GM21526 (cell line): ENCODE measurements at regions not wholly inside any gene's neighbourhood (a gene's known extent, or its start where the extent isn't known, plus 50 kb on each side); places are given as distances from the start of the nearest gene placed in this dataset.
"Not testable (repeated sequence)": the region's sequence is repeated elsewhere in the genome, so short reads cannot be mapped to it uniquely, and the experiment has no call there.

Source experiments
- ATAC-seq: cut with Tn5 transposase; IDR thresholded peaks from one replicate; pipeline ENCODE4 v1.9.1; 2021; ENCODE audit warnings: moderate library complexity; ENCODE audit not compliant: unreplicated experiment, low FRiP score

DNA sequence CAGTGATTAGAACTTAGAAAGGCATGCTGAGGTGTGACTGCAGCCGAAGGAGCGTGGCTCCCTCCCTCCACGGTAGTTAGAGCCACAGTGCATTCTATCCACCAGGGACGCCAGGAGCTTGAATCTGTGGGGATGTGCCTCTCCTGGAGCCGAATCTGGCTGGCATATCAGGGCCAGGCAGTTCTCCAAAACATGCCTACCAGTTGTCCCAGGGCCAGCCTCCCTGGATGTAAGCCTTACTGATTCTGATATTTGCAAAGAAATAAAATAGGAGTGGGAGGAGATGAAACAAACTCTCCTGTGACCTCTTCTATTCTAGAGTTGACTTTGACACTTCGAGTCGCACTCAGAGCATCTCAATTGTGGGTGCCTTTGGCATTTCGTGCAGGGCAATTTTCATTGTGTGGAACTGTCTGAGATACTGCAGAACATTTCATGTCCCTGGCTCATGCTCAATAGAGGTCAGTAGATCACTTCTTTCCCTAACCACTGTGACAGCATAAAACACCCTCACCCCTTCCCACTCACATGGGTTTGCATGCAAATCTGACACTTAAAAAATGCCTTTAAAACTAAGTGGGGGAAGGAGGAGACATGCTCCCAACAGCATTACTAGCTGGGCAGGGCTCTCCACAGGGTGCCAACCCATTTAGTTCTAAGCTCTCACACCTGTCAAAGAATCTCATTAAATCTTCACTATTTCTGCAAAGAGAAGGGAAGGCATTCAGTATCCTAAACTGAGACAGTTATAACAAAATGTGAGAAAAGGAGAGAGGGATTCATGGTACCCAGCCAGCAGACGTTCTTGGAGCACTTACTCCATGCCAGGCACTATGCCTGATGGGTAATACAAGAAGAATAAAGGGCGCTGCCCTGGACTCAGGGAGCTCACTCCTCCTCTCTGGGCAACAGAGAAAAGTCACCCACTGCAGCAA lies 378.9 kb downstream of the PREX1 start:
- ATAC-seq = no peak

DNA sequence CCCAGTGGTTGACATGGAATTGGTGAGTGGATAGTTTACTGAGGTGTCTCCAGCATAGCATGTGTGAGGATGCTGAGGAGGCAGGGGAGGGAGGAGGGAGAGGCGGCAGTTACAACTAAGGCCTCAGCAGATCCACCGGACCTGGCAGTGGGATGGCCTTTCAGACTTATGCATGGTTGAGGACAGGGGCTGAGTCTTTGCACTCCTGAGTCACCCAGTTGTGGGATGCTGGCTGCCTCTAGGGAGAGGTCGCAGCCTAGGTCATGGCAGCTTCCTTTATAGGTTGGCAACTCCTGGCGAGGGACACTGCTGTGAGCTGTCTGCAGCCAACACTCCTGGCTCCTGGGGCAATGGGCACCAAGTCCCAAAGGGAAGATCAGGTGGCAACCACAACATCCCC lies 380.3 kb downstream of the PREX1 start:
- ATAC-seq = no peak

DNA sequence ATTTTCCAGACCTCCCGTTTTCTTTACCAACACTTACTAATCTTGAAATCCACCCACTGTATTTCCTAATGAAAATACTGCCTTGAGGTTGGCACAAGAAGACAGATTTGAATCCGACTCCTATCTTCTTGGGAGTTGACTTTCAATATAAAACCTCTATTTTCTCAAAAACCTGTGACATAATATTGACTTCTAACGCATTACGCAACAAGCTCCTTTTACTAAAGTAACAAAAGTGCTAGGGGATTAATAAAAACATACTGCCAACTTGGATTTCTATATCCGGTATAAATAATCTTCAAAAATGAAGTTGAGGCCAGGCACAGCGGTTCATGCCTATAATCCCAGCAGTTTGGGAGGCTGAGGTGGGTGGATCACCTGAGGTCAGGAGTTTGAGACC lies 382.0 kb downstream of the PREX1 start:
- ATAC-seq = no peak

DNA sequence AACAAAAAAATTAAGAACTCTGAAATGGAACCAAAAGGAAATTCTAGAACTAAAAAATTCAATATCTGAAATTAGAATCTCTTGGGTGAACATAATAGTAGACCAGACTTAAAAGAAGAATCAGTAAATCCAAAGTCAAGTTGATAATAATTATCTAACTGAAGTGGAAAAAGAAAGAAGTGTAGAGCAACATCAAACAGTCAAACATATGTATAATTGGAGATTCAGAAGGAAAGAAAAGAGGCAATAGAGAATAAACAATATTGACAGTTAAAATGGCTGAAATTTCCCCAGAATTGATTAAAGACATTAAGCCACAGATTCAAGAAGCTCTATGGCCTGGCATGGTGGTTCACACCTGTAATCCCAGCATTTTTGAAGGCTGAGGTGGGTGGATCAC lies 383.6 kb downstream of the PREX1 start:
- ATAC-seq = no peak

DNA sequence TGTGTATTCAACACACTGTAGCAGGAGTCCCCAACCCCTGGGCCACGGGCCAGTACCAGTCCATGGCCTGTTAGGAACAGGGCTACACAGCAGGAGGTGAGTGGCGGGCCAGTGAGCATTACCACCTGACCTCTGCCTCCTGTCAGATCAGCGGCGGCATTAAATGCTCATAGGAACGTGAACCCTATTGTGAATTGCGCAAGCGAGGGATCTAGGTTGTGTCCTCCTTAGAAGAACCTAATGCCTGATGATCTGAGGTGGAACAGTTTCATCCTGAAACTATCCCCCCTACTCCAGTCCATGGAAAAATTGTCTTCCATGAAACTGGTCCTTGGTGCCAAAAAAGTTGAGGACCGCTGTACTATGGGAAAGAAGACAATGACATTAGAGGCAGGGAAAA lies 386.9 kb downstream of the PREX1 start:
- no peak for ATAC-seq

DNA sequence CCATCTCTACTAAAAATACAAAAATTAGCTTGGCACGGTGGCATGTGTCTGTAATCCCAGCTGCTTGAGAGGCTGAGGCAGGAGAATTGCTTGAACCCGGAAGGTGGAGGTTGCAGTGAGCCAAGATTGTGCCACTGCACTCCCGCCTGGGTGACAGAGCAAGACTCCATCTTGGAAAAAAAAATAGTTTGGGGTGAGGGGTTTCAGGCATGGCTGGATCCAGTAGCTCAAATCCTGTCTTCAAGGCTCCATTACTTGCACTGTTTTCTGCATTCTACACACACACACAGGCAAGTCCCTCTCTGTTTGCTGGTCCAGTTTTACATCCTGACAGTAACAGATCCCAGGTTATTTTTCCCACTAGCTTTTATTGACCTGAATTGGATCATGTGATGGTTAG lies 387.5 kb downstream of the PREX1 start:
- not testable (repeated sequence) for ATAC-seq

DNA sequence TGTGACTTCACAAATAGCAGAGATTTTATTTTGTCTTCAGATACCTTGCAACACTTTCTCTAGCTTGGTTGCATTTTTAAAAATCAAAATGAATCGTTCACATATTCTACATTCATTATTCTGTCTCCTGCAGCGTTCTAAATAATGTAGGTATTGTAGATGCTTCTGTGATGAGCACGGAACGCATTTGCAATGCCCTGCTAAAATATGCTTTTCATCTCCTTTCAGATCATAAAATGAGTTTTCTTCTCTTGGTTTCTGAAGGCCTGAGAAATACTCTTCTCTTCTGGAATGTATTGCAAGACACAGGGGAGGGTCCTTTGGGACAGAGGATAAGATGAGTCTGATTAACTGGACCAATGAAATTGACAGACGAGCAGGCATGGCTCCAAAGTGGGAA lies 390.7 kb downstream of the PREX1 start:
- no peak for ATAC-seq

DNA sequence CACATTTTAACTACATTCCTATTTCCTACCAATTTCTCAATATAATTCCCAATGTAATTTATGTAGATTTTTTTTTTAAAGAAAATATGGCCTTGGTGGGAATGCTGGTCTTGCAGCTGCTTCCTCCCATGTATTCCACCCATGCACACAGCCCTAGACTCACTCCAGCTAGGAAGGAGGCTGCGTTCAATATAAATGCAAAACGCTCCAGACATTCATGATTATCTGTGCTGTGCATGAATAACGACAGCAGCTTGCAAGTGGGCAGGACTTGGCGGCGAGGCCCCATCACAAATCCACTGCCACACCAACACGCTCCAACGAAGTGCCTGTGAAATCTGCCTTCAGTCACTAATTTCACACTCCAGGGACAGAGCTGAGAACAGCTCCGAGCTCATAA lies 391.2 kb downstream of the PREX1 start:
- not testable (repeated sequence) for ATAC-seq

DNA sequence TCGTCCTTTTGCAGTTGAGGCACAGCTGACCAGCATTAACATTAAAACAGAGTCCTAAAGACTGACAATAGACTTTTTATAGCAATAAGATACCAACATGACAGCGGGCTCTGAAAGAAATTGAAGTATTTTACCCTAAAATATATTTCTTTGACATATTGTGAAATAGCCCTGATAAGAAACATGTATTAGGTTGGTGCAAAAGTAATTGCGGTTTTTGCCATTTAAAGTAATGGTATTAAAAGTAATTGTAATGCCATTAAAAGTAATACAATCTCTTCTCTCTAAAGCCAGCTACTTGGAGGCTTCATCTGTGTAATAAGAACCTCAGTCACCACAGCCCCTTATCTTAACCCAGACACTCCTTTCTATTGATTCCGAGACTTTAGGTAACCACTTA lies 394.6 kb downstream of the PREX1 start:
- no peak for ATAC-seq

DNA sequence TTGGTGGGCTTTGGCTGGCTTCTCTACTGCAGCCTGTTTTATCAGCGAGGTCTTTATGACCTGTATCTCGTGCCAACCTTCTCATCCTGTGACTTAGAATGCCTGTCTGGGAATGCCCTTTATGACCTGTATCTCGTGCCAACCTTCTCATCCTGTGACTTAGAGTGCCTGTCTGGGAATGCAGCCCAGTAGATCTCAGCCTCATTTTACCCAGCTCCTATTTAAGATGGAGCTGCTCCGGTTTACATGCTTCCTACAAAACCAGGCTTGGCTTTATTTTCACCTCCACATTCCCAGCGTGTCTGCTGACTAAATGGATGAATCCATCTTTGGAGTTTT lies 395.3 kb downstream of the PREX1 start:
- no peak for ATAC-seq

DNA sequence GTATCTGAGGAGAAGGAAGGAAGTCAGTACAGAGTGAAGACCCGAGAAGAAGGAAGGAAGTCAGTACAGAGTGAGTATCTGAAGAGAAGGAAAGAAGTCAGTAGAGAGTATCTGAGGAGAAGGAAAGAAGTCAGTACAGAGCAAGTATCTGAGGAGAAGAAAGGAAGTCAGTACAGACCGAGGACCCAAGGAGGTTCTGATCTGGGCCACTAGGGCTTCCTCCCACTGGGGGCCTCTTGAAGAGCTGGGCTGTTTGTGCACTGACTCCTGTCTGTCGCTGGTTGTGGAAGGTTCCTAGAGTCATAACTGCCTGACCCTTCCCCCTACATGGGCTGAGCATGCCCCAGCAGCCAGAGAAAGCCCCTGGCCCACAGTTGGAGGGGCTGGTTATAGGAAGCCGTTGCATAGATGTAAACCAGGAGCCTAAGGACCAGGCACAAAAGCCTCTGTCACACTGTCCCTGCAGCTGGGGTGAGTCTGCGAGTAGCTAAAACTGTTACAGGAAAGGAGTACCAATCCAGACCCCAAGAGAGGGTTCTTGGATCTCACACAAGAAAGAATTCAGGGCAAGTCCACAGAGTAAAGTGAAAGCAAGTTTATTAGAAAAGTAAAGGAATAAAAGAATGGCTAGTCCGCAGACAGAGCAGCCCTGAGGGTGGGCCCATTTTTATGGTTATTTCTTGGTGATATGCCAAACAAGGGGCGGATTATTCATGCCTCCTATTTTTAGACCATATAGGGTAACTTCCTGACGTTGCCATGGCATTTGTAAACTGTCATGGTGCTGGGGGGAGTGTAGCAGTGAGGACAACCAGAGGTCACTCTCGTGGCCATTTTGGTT lies 395.9 kb downstream of the PREX1 start:
- ATAC-seq = no peak

DNA sequence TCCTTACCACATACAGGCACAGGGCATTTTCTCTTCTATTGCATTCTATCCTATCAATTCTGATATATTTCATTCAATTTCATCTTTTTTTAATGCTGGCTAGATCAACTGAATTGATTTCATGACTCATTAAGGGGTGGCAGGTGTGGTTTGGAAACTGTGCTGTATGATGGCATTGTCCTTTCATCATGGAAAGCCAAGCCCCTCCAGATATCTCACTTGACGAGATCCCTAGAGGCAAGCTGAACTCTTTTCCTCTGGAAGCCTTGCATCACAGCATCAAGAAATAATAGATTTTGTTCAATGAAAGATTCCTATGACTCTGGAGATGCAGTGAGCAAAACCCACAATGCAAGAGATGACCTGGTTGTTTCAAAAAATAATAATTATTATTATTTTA lies 401.2 kb downstream of the PREX1 start:
- no peak for ATAC-seq

DNA sequence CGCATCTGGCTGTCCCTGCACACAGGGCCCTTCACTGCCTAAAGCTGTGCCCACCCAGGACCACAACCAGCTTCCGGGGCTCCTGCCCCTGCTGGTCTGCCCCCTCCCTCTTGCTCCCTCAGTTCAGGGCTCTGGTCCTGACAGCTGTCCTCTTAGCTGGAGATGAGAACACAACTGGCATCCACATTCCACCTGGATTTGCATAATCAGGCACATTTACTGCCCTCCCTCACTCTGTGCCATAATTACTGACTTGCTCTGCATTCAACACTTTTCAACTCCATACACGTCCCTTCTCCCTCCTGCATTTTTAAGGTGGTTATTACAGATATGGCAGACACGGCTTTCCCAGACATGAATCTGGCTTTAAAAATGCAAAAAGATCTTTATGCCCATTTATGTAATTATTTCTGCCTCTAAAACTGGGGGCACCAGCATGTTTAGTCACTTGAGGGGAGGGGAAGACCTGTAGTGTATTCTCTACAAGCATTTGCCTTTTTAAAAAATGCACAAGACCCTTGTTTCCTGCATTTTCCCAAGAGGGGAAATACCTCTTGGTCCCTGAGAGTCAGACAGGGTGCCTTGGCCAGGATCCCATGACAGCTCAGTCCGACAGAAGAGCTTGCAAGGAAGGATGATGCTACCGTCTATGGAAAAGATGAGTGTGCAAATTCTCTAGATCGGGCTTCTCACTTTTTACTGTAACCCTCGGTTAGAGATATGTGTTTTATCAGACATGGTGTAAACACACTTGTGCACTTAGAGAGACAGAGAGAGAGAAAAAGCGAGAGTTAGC lies 401.8 kb downstream of the PREX1 start:
- no peak for ATAC-seq

DNA sequence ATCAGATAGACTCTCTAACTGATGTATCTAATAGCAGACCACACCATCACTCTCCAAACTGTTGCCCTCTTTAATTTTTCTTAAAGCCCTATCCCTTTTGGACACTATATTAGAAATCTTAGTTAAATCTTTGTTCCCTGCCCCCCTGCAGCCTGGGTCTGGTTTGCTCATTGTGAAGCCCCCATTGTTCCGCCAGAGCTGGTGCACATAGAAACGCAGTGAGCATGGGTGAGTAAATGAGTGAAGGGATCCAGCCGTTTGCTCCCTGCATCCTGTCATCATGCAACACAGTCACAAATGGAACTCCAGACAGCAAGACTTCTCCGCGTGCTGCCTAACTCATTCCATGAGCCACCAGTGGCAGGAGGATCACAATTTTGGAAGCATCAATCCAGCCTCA lies 402.5 kb downstream of the PREX1 start:
- ATAC-seq = no peak

DNA sequence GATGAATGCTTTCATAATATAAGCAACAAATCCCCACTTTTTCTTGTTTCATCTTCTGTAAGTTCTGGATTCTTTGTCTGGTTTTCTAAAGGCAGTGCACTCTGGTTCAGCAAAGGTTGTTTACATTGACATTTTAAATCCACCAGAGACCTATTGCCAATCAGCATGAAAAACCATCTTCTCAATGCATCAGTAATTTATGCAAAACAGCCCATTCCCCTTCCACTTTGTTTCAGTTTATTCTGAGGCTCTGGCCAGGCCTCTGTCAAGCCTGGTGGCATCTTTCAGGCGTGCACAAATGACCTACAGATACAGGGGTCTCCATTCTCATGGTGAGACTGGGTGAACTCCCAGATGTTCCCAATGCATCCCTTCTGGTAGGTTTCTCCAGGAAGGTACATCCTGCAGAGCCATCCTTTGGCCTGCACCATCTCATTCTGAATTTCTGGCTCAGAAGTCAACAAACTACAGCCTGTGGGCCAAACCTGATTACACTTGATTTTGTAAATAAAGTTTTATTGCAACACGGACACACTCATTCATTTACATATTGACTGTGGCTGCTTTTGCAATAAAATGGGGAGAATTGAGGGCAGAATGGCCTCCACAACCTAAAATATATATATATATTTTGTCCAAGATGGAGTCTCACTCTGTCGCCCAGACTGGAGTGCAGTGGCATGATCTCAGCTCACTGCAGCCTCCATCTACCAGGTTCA lies 405.4 kb downstream of the PREX1 start:
- ATAC-seq = no peak

DNA sequence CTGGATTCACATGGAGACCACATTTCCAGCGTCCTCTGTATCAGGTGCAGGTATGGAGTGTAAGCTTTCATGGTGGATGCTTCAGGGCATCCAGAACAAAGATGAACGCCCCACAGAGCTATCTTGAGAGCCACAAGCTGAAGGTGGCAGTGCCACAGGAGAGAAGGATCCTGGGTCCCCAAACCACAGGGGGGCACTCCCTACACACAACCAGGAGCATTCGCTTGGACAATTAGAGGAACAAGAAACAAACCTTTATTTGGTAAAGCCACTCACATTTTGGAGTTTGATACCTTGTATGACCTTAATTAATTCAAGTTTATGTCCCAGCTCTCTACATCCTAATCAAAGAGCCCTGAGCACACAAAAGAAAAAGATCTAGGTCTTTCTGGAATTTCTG lies 406.3 kb downstream of the PREX1 start:
- ATAC-seq = no peak

DNA sequence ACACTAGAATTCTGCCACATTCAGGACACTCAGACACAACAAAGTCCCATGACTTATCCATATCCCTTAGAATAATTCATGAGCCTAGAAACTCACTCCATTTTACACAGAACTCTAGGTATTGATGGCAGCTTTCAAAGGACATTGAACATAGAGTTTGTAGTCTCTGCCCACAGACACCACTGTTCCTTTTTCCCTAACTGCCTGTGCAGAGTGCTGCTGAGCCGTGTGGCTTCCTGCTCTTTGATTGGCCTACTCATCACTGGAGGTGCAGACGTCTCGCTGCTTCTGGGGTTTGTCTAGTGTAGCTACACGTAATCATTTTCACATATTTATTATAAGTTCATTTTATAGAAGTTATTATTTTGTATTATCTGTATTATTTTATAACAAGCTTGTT lies 407.6 kb downstream of the PREX1 start:
- no peak for ATAC-seq

DNA sequence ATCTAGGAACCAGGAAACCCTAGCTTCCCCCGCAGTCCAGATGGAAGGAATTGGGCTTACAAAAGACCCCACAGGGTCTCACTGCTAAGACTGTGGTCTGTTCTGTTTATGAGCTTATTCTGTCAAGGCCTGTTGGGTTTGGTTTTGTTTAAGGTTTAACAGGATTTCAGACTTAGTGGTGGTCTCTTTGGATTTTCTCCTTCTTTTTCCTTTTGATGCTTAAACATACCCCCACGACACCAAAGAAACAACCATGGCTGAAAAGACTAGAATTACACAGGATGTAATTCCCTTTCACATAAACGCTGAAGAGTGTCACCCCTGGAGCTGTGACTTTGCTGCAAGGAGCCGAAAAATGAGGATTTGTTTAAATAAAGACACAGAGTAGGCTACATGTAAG lies 408.6 kb downstream of the PREX1 start:
- ATAC-seq = no peak

DNA sequence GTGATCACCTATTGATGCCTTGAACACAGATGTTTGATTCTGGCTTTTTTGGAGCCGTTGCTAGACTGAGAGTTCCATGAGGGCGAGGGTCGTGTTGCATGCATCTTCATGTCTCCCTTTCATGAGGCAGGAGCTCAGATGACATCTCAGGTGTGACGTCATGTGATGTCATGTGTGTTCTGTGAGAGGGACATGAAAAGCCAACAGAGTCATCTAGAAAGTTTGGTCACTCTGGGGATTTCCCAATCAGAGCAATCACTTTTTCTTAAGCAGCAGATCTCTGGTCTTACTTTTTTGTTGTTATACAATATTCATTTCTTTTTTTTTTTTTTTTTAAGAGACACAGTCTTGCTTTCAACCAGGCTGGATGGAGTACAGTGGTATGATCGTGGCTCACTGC lies 411.8 kb downstream of the PREX1 start:
- no peak for ATAC-seq

DNA sequence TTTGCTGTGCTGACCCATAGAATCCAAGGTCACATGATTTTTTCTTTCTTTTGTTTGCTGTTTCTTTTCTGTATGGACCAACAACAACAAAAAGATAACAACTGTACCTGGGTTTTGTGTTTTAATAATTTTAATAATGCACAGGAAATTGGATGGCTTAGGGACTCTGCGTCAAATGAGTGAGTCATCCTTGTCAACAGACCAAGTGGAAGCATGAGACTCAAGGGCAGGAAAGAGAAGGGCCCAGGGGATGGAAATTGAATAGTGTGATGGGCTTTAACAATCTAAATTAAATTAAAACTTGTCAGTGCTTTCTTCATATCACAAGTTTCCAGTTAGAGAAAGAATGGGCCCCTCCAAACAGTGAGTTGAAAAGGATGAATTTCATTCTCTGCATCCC lies 413.0 kb downstream of the PREX1 start:
- no peak for ATAC-seq
